Lower leg skin (tissue), 3 donors: ENCODE measurements at regions not wholly inside any gene's neighbourhood (a gene's known extent, or its start where the extent isn't known, plus 50 kb on each side); places are given as distances from the start of the nearest gene placed in this dataset.

ENCODE experiments used
- CTCF ChIP-seq, 3 donors: fragments of 450-650 bp; IDR thresholded peaks; one replicate each; pipeline ENCODE4 v1.5.1; 2016; ENCODE audit warnings: antibody characterized with exemption in 3 of 3, mild to moderate bottlenecking in 3 of 3, moderate library complexity in 2 of 3
- POLR2A ChIP-seq, 2 donors: fragments of 450-650 bp; IDR thresholded peaks; one replicate each; pipeline ENCODE4 v1.6.1; 2016 to 2017; ENCODE audit warnings: antibody characterized with exemption in 2 of 2, mild to moderate bottlenecking in 1 of 2, moderate library complexity in 1 of 2

- TF ChIP-seq POLR2A (IDR thresholded peaks at IDR 0.05) (no peak), CTCF (IDR thresholded peaks at IDR 0.05) (no peak)
Measured at GRCh38 chr11:21933095-21933494, 259.8 kb upstream of the ANO5 start.
